Neural progenitor cell (in vitro differentiated cells): ENCODE measurements at regions not wholly inside any gene's neighbourhood (a gene's known extent, or its start where the extent isn't known, plus 50 kb on each side); places are given as distances from the start of the nearest gene placed in this dataset.

Experiments used
- CTCF ChIP-seq: fragments of 200-600 bp; sonication (generic); IDR thresholded peaks from 2 replicates; pipeline ENCODE4 v1.5.1; 2017; ENCODE audit warnings: antibody characterized with exemption, mild to moderate bottlenecking
- EZH2 ChIP-seq: fragments of 200-600 bp; sonication (generic); IDR thresholded peaks from 2 replicates; pipeline ENCODE4 v1.6.1; 2017; ENCODE audit warnings: antibody characterized with exemption, mild to moderate bottlenecking, moderate library complexity
- EZH2phosphoT487 ChIP-seq: fragments of 200-600 bp; sonication (generic); IDR thresholded peaks from 2 replicates; pipeline ENCODE4 v1.6.1; 2017; ENCODE audit warnings: antibody characterized with exemption

DNA sequence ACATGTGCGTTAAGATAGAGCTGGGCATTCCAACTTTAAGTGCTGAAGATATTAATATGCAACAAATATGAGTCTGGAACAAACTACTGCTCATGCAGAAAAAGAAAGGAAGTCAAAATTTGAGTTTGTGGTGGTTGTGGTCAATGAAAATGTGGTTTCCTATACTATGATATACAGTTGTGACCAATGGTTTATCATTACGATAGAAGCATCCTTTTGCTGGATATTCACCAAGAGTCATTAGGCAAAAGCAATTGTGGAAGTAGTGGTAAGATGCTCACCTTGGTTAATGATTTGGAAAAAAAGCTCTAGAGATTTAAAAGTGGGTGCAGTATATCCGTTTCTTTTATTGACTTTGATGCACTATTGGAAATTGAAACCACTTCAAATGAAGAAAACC lies 1007.0 kb downstream of the NR2F1-AS1 start:
- TF ChIP-seq CTCF, result no peak
- TF ChIP-seq EZH2, result no peak
- no peak for TF ChIP-seq EZH2phosphoT487
